OCI-LY1 (cell line): ENCODE measurements at regions not wholly inside any gene's neighbourhood (a gene's known extent, or its start where the extent isn't known, plus 50 kb on each side); places are given as distances from the start of the nearest gene placed in this dataset.

Experiments
- H2AFZ ChIP-seq: fragments of 200-600 bp; sonication (generic), shearing (Covaris generic); 2 replicates; pipeline ENCODE4 v1.6.0; 2014; ENCODE audit warnings: antibody characterized with exemption, mild to moderate bottlenecking, low read length
- H3F3A ChIP-seq: fragments of 200-600 bp; sonication (generic), shearing (Covaris generic); 2 replicates; pipeline ENCODE4 v1.6.0; 2014; ENCODE audit warnings: mild to moderate bottlenecking, antibody characterized with exemption, low read length, moderate library complexity; ENCODE audit not compliant: insufficient read depth
- H3K27ac ChIP-seq: fragments of 200-600 bp; sonication (generic); 2 replicates; pipeline ENCODE4 v1.5.1; 2014; ENCODE audit warnings: low read length, mixed run types, mild to moderate bottlenecking, low read depth; ENCODE audit not compliant: poor library complexity, severe bottlenecking
- H3K27me3 ChIP-seq: fragments of 200-600 bp; sonication (generic); 2 replicates; pipeline ENCODE4 v1.6.0; 2014; ENCODE audit warnings: antibody characterized with exemption, mild to moderate bottlenecking, low read length, moderate library complexity; ENCODE audit not compliant: insufficient read depth
- H3K36me3 ChIP-seq: fragments of 200-600 bp; sonication (generic); 2 replicates; pipeline ENCODE4 v1.6.1; 2014; ENCODE audit warnings: mild to moderate bottlenecking, antibody characterized with exemption, low read length, moderate library complexity, mixed read lengths; ENCODE audit not compliant: insufficient read depth
- H3K4me1 ChIP-seq: fragments of 200-600 bp; sonication (generic); 2 replicates; pipeline ENCODE4 v1.5.1; 2014; ENCODE audit warnings: mild to moderate bottlenecking, low read length, moderate library complexity; ENCODE audit not compliant: insufficient read depth, severe bottlenecking
- H3K4me2 ChIP-seq: fragments of 200-600 bp; sonication (generic), shearing (Covaris generic); 2 replicates; pipeline ENCODE4 v1.6.1; 2014; ENCODE audit warnings: low read length
- H3K4me3 ChIP-seq: fragments of 200-600 bp; sonication (generic); 2 replicates; pipeline ENCODE4 v1.5.1; 2014; ENCODE audit warnings: low read length, low read depth, mild to moderate bottlenecking, mixed read lengths; ENCODE audit not compliant: poor library complexity, severe bottlenecking
- H3K79me2 ChIP-seq: fragments of 200-600 bp; shearing (Covaris generic); 2 replicates; pipeline ENCODE4 v1.6.1; 2016; ENCODE audit warnings: mixed run types, low read length, mixed read lengths; ENCODE audit not compliant: insufficient read depth
- H3K9ac ChIP-seq: fragments of 200-600 bp; sonication (generic), shearing (Covaris generic); 2 replicates; pipeline ENCODE4 v1.6.1; 2014; ENCODE audit warnings: mild to moderate bottlenecking, low read length, mixed read lengths
- H3K9me2 ChIP-seq: fragments of 200-600 bp; sonication (generic), shearing (Covaris generic); 2 replicates; pipeline ENCODE4 v1.6.1; 2014; ENCODE audit warnings: low read depth, mild to moderate bottlenecking, low read length, mixed read lengths
- H3K9me3 ChIP-seq: fragments of 200-600 bp; shearing (Covaris generic); 2 replicates; pipeline ENCODE4 v1.6.1; 2014; ENCODE audit warnings: low read length, mixed read lengths
- H4K20me1 ChIP-seq: fragments of 200-600 bp; sonication (generic), shearing (Covaris generic); 2 replicates; pipeline ENCODE4 v1.6.0; 2016; ENCODE audit warnings: mild to moderate bottlenecking, low read length; ENCODE audit not compliant: insufficient read depth
- CTCF ChIP-seq: fragments of 200-600 bp; sonication (generic), shearing (Covaris generic); IDR thresholded peaks from 2 replicates; pipeline ENCODE4 v1.5.1; 2017; ENCODE audit warnings: mild to moderate bottlenecking, antibody characterized with exemption, low read length, moderate library complexity, mixed read lengths
- EZH2 ChIP-seq: fragments of 200-600 bp; sonication (generic), shearing (Covaris generic); IDR thresholded peaks from 2 replicates; pipeline ENCODE4 v1.8.0; 2017; ENCODE audit warnings: borderline replicate concordance, mixed run types, mild to moderate bottlenecking, antibody characterized with exemption, low read length, moderate library complexity, mixed read lengths

- no peak overlapping the region for H3K27ac ChIP-seq
- no peak overlapping the region for H3K4me3 ChIP-seq
- H2AFZ ChIP-seq: no peak overlapping the region
- H3K4me1 ChIP-seq: no peaks in the 10 kb centered on the region
- H3K36me3 ChIP-seq: peaks cover 5% of the 10 kb centered on the region; the same call in 1 of the 2 replicates
- no peaks in the 10 kb centered on the region for H3K9me2 ChIP-seq
- TF ChIP-seq EZH2: no peak
- TF ChIP-seq CTCF: no peak
- H3K79me2 ChIP-seq: no peaks in the 10 kb centered on the region
- no peaks in the 10 kb centered on the region for H4K20me1 ChIP-seq
- H3K4me2 ChIP-seq: no peak overlapping the region
- peaks cover 10% of the 10 kb centered on the region for H3K9me3 ChIP-seq
- H3F3A ChIP-seq: no peaks in the 10 kb centered on the region
- H3K27me3 ChIP-seq: peaks cover 10% of the 10 kb centered on the region; the same call in 1 of the 2 replicates
- H3K9ac ChIP-seq: no peak overlapping the region
These were observed 1456.5 kb downstream of the TBC1D22A start for GRCh38 chr22:48218889-48219420.

GRCh38 chr22:48217596-48217995, 1455.1 kb downstream of the TBC1D22A start:
- no peak overlapping the region for H2AFZ ChIP-seq

GRCh38 chr22:48212727-48213126, 1450.3 kb downstream of the TBC1D22A start:
- H3F3A ChIP-seq: no peaks in the 10 kb centered on the region
- H3K9ac ChIP-seq: no peak overlapping the region
- no peaks in the 10 kb centered on the region for H3K9me3 ChIP-seq
- H3K36me3 ChIP-seq: no peaks in the 10 kb centered on the region
- no peaks in the 10 kb centered on the region for H3K79me2 ChIP-seq
- no peak overlapping the region for H3K27ac ChIP-seq
- TF ChIP-seq CTCF (no peak), EZH2 (no peak)
- no peak overlapping the region for H3K4me2 ChIP-seq
- H4K20me1 ChIP-seq: no peaks in the 10 kb centered on the region
- no peak overlapping the region for H2AFZ ChIP-seq
- peaks cover 11% of the 10 kb centered on the region; the same call in 1 of the 2 replicates for H3K27me3 ChIP-seq
- no peak overlapping the region for H3K4me3 ChIP-seq
- H3K4me1 ChIP-seq: no peaks in the 10 kb centered on the region
- H3K9me2 ChIP-seq: no peaks in the 10 kb centered on the region

More at GRCh38 chr22:48217596-48217995, 1455.1 kb downstream of the TBC1D22A start:
- H3K9me3 ChIP-seq: peaks cover 10% of the 10 kb centered on the region
- no peaks in the 10 kb centered on the region for H3K79me2 ChIP-seq
- no peaks in the 10 kb centered on the region for H3F3A ChIP-seq
- H4K20me1 ChIP-seq: no peaks in the 10 kb centered on the region
- no peaks in the 10 kb centered on the region for H3K9me2 ChIP-seq
- peaks cover 5% of the 10 kb centered on the region; the same call in 1 of the 2 replicates for H3K36me3 ChIP-seq
- no peak overlapping the region for H3K27ac ChIP-seq
- H3K4me2 ChIP-seq: no peak overlapping the region
- peaks cover under 1% of the 10 kb centered on the region; the same call in 1 of the 2 replicates for H3K27me3 ChIP-seq
- no peak overlapping the region for H3K4me3 ChIP-seq
- H3K4me1 ChIP-seq: no peaks in the 10 kb centered on the region
- no peak overlapping the region for H3K9ac ChIP-seq
- TF ChIP-seq EZH2 (no peak), CTCF (no peak)
